ENCODE measurements at regions not wholly inside any gene's neighbourhood (a gene's known extent, or its start where the extent isn't known, plus 50 kb on each side); places are given as distances from the start of the nearest gene placed in this dataset.
"Not testable (repeated sequence)": the region's sequence is repeated elsewhere in the genome, so short reads cannot be mapped to it uniquely, and the experiment has no call there.

DNA sequence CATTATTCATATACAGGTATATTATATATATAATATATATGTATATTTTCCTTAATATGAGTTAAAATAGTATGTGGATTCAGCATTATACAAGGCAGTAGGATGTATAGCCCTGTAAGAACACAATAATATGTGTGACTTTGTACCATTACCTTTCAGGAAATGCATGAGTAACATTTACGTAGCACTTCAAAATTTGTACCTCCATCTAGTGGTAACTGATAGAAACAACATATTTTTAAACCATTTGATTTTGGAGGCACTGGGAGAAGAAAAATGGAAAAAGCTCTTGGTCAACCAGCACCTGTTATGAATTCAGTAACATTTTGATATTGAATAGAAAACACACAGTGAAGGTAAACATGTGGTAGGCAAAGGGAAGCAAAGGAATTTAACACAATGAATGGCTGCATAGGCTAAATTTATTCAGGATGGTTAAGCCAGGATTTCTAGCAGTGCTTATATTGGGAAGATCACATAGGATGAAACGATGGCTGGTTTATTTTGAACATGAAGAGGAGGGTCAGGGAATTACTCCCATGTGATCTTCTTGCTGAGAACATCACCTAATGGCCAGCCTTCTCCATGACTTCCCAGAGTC is 565.5 kb downstream of the CCDC85A start:
- peak; percentile 33 for DNase-seq
- in situ Hi-C loops (cut with MboI; ENCODE audit: low pct_unique_long_range_greater_than_20kb, low sequenced_read_pairs) = no loop called here

DNA sequence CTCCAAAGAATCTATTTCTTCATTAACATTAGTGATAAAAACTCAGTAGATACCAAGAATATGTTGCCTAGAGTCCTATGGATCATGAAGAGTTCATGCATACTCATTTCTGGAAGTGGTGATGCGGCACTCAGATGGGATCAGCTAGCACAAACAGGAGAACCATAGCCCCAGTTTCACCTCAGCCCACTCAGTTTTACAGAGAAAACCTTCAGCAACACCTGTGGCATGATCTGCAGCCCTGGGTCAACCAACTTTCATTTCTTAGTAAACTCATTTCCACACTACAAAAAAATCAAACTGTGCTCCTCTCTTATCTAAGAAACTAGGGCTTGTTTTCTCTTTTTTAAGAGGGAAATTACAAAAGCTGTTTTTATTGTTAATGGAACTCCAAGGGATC is 569.4 kb downstream of the CCDC85A start:
- in situ Hi-C loops (cut with MboI; ENCODE audit: low pct_unique_long_range_greater_than_20kb, low sequenced_read_pairs) = no loop called here
- no peak for DNase-seq

DNA sequence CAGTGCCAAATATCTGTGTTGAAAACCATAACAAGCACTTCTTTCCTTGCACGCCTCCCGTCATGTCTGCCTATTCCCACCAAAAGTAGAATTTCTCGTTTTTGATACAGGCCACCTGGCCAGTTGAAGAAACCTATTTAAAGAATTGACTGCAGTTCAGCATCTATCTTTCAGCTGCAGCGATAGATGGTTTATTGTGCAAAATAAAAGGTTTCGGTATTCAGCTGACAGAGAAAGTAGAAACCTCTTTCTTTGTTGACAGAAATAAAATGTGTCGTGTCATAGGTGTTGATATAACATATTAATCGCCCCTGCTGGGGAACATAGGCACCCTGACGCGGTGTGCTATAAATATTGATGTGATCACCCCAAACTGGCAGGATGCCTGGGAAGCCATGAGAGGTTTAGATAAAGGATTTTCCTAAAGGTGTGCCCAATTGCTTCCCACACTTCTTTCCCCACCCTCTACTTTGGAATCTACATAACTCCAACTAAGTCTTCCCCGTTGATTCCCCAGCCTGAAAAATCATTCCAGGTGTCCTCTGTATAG is 570.4 kb downstream of the CCDC85A start:
- DNase-seq = no peak
- in situ Hi-C loops (cut with MboI; ENCODE audit: low pct_unique_long_range_greater_than_20kb, low sequenced_read_pairs) = no loop called here

DNA sequence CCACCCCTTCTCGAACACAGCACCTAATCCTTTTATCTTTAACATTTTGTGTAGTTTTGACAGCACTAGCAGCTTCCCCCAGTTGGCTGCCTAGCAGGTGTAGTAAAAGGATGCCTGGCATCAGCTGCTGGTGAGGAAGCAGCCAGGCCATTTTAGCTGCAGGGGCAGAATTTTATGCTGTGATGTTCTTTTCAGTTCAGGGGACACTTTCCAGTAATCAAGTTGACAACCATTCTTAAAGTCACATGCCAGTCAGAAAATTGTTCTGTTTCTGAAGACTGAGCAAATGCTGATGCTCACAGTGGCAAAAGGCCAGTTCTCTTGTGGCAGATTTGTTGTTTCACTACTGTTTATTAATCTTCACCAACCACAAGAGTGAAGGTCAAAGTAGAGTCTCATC is 570.8 kb downstream of the CCDC85A start:
- in situ Hi-C loops (cut with MboI; ENCODE audit: low pct_unique_long_range_greater_than_20kb, low sequenced_read_pairs) = no loop called here
- DNase-seq = no peak

DNA sequence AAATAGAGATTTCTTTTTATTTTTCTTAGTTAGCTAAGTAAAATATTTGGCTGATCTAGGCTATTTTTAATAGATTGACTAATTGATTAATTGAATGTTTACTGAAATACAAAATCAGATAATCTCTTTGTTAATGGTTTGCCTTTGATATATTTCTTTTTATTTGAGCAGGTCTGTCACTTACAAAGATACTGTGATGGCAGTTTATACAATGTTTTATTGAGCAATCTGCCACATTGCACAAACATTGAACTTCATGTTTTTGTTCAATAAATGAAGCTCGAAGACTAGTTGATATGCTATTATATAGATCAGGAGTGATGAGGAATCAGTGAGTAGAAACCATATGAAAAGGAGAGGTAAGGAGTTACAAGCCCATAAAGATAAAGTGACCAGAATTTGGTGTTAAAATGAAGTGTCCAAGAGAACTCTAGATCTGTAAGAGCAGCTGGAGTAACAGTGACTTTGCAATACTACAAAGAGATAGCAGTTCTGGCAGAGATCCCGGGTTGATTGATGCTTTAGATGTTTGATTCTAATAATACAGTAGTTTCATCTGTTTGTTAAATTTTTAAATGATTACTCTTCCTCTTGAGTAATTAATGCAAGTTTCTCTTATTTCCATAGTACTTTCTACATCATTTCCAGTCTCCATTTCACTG is 574.2 kb downstream of the CCDC85A start:
- in situ Hi-C loops (cut with MboI; ENCODE audit: low pct_unique_long_range_greater_than_20kb, low sequenced_read_pairs) = no loop called here
- DNase-seq = no peak

DNA sequence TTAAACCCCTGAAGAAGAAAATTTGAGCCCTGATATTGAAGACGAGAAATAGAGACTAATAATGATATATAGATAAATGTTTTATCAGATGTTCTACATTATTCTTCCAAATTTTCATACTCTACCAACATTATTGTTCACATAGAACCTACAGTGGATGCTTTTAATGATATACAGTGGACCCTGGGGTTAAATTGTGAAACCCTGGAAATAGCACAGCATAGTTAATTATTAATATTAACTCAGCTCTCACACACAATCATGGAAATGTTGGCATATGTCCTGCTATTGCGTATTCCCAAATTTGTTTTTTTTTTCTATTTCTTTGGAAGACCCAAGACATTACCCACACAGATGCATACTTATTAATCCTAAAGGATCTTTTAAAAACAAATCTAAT is 579.9 kb downstream of the CCDC85A start:
- no peak for DNase-seq
- in situ Hi-C loops (cut with MboI; ENCODE audit: low pct_unique_long_range_greater_than_20kb, low sequenced_read_pairs) = no loop called here

DNA sequence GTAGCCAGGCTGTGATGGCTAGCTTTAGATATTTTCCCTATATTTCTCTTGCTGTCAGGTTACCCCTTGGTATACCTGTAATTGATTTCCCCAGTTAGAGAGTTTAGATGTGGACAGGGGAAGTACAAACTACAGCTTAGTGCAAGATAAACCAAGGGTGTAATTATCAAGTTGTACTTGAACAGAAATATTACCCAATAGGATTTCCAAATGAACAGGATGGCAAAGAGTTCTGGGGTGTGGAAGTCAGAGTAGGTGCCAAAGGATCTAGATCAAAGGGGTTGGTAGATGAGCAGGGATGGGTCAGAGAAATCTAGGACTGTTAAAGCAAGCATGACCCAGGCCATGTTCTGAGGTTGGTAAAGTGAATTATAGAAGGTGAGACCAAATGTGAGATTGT is 585.2 kb downstream of the CCDC85A start:
- in situ Hi-C loops (cut with MboI; ENCODE audit: low pct_unique_long_range_greater_than_20kb, low sequenced_read_pairs) = no loop called here
- DNase-seq = no peak

DNA sequence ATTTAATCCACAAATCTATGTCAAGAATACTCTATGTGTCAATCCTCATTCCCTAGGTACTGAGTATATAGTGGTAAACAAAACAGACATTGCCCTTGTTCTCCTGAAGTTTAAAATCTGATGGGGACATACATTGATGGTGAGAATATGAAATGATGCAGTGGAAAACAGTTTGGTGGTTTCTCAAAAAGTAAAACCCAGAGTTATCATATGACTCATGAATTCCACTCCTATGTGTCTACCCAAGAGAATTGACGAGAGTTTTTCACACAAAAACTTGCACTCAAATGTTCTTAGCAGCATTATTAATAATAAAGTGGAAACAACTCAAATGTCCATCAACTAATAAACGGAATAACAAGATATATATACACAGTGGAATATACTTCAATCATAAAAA is 586.7 kb downstream of the CCDC85A start:
- in situ Hi-C loops (cut with MboI; ENCODE audit: low pct_unique_long_range_greater_than_20kb, low sequenced_read_pairs) = no loop called here
- no peak for DNase-seq

DNA sequence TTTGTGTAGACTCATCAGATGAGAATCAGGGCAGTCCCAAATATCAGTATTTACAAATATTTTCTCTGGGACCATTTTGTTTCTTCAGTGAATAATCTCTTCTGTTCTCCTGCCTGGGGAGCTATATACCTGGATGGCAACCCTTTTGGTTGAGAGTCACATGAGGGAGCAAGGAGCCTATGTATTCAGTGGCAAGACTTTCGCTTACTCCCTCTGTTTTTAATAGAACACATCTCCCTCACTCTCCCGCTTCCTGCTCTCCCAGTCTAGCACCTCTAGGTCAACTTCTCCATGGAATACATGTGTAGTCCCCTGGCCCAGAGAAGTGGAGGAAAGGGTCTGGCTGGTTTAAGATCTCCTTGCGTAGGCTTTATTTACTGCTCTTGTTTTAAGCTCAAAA is 600.3 kb downstream of the CCDC85A start:
- no peak for DNase-seq
- in situ Hi-C loops (cut with MboI; ENCODE audit: low pct_unique_long_range_greater_than_20kb, low sequenced_read_pairs) = no loop called here

DNA sequence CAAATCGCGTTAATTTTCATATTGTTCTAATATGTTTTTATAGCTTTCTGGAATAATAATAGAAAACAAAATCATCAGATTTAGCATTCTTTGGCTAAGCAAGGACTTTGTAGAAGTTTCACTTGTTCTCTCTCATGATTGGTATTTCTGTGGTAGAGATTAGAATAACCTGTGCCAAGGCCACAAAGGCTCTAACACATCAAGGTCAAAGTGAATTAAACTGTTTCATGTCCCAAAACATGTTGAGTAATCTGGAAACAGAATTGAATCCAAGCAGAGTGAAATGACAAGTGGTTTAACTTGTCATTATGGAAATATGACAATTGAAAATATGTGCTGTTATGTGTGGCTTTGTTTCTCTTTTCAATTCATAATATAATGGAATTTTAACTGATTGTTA is 617.4 kb downstream of the CCDC85A start:
- in situ Hi-C loops (cut with MboI; ENCODE audit: low pct_unique_long_range_greater_than_20kb, low sequenced_read_pairs) = no loop called here
- DNase-seq = no peak

DNA sequence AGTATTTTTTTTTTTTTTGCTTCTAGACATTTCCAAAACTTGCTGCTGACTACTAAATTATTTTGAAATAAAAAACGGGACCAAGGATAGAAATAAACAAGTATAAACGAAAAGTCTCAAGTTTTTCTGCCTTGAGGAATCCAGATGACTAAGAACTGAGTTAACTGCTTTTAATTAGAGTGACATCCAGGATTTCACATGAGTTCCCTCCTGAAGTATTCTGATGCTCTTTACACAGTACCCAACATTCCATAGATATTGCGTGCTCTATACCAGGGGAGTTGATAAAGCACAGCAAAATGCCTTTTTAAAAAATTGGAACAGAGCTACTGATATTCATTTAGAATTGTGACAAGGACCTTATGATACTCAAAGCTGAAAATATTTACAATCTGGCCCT is 618.0 kb downstream of the CCDC85A start:
- in situ Hi-C loops (cut with MboI; ENCODE audit: low pct_unique_long_range_greater_than_20kb, low sequenced_read_pairs) = no loop called here
- no peak for DNase-seq

DNA sequence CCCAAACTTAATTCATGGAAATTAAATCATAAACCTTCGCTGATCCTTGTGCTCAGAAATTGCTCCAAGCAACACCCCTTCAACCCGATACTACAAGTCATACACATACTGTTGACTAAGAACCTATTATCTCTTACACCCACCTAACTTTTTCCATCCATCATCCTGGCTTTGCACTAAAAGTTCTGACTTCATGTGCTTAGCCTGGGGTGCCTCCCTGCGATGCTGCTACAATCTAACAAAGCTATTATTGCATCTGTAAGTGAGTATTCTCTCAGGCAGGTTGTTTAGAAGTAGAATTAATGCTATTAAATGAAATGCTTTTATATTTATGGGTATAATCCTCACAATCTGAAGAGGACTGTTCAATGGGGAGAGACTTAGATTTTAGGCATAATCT is 619.8 kb downstream of the CCDC85A start:
- DNase-seq = no peak
- in situ Hi-C loops (cut with MboI; ENCODE audit: low pct_unique_long_range_greater_than_20kb, low sequenced_read_pairs) = no loop called here

DNA sequence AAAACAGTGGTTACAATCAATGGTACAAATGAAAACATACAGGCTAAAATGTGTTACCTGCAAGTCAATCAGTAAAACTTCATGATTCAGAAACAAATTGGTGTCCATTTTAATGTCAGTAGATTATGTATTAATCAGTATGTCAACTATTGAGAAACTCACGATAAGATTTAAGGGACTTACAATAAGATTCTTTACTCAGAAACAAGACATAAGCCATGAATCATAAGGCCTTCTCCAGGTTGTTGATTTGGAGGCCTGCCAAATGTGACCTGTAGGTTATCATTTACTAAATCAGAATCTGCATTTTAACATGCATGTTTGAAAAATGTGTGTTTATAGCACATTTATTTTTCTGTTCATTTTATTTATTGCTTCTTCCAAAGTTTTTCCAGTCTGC is 623.1 kb downstream of the CCDC85A start:
- no peak for DNase-seq

DNA sequence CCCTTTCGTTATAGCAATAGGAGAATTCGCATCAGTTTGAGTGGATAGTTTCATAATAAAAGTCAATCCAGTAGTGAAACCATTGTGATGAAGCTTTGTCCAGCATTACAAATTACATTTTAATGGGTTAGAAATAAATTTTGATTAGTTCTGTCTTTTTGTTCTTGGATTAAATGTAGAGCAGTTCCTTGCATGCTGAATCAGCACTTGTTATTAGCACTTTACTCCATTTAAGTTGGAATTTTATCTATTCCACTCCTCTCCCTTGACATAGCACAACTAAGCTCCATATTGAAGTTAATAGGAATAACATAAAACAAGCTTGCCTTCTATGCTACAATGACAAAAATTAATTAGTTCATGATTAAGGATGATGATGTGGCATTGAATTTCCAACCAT is 624.1 kb downstream of the CCDC85A start:
- in situ Hi-C loops (cut with MboI; ENCODE audit: low pct_unique_long_range_greater_than_20kb, low sequenced_read_pairs) = no loop called here

More for the DNA sequence above, 623.1 kb downstream of the CCDC85A start:
- in situ Hi-C loops (cut with MboI; ENCODE audit: low pct_unique_long_range_greater_than_20kb, low sequenced_read_pairs) = no loop called here

DNA sequence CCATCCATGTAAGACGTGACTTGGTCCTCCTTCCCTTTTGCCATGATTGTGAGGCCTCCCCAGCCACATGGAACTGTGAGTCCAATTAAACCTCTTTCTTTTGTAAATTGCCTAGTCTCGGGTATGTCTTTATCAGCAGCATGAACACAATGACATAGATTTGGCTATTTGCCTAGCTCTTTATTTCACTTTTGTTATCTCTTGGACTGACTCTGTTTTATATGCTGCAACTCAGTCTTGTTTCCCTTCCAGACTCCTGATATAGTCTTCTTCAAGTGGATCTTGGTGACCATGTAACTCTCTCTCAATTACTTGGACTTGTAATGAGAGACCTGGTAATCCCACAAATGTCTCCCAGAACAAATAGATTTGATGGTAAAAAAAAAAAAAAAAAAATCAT is 627.6 kb downstream of the CCDC85A start:
- no peak for DNase-seq
- in situ Hi-C loops (cut with MboI; ENCODE audit: low pct_unique_long_range_greater_than_20kb, low sequenced_read_pairs) = no loop called here

More for the DNA sequence above, 624.1 kb downstream of the CCDC85A start:
- DNase-seq = no peak

DNA sequence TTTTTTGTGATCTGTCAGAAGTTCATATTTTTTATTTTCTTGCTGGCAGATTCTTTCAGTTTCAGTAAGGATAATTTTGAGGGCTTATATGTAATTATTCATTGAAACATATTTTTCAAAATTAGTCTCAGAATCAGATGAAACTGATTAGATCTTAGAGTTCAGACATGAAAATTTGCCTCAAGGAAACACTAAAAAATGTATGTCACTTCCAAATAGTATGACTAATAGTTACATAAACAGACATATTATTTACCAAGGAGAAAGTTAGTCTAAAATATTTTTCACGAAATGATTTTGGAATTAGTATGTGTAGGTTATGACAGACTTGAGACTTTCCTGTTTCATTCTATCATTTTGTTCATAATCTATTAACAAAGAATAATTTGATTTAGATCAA is 628.6 kb downstream of the CCDC85A start:
- DNase-seq = no peak
- in situ Hi-C loops (cut with MboI; ENCODE audit: low pct_unique_long_range_greater_than_20kb, low sequenced_read_pairs) = no loop called here

DNA sequence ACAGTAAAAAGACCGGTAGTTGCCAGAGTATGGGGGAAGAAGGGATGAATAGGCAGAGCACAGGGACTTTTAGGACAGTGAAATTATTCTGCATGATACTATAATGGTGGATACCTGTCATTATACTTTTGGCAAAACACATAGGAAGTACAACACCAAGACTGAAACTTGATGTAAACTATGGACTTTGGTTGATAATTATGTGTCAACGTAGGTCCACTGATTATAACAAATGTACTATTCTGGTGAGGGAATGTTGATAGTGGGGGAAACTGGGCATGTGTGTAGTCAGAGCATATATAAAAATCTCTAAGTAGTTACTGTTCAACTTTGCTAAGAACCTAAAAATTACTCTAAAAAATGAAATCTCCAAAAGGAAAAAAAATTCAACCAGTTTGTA is 629.7 kb downstream of the CCDC85A start:
- in situ Hi-C loops (cut with MboI; ENCODE audit: low pct_unique_long_range_greater_than_20kb, low sequenced_read_pairs) = no loop called here
- DNase-seq = no peak

DNA sequence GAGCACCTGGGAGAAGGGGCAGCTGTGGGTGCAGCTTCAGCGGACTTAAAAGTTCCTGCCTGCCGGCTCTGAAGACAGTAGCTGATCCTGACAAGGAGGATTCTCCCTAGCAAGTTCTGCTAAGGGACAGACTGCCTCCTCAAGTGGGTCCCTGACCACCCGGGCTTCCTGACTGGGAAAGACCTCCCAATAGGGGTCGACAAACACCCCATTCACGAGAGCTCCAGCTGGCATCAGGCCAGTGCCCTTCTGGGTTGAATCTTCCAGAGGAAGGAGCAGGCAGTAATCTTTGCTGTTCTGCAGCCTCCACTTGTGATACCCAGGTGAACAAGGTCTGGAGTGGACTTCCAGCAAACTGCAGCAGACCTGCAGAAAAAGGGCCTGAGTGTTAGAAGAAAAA is 632.9 kb downstream of the CCDC85A start:
- DNase-seq = no peak
- in situ Hi-C loops (cut with MboI; ENCODE audit: low pct_unique_long_range_greater_than_20kb, low sequenced_read_pairs) = no loop called here

DNA sequence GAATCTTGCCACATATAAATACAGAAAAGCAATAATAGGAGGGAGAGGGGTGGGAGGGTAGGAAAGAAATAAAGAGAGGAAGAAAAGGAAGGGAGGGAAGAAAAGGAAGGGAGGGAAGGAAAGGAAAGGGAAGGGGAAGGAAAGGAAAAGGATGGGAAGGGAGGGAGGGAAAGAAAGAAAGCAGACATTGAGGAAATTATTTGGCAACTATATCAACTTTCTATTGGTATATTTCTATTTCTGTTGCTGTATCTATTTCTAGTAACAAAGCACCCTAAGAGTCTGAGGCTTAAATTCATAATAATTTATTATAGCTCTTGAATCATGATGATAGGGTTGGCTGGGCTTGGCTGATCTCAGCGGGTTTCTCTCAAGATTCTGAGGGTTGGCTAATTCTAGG is 648.0 kb downstream of the CCDC85A start:
- in situ Hi-C loops (cut with MboI; ENCODE audit: low pct_unique_long_range_greater_than_20kb, low sequenced_read_pairs) = no loop called here
- DNase-seq = no peak

DNA sequence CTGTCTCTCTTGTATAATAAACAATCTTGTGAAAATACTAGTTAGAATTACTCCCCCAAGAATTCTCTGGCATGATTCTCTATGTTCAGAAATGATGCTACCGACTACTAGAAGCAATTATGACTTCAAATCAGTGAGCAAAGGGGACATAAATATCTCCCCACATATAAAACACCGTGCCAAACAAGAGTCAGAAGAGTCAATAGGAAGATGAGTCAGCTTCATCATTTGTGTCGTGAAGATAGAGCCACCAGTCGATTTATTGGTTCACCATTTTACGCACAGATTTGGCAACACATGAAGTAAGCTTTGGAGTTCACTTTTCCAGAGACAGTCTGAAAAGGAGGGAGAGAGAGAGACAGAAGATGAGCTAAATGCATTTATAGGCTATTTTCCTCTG is 650.9 kb downstream of the CCDC85A start:
- in situ Hi-C loops (cut with MboI; ENCODE audit: low pct_unique_long_range_greater_than_20kb, low sequenced_read_pairs) = no loop called here

DNA sequence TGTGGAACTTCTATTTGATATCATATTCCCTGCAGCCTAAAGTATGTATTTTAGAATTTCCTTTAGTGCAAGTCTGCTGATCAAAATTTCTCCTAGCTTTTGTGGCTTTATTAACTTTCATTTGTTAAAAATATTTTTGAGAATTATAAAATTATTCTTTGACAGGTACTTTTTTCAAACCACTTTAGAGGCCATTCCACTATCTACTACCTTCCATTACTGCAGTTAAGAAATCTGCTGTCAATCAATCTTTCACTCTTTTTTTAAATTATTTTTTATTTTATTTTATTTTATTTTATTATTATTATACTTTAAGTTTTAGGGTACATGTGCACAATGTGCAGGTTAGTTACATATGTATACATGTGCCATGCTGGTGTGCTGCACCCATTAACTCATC is 656.2 kb downstream of the CCDC85A start:
- DNase-seq; in situ Hi-C loops (cut with MboI; ENCODE audit: low pct_unique_long_range_greater_than_20kb, low sequenced_read_pairs): not testable (repeated sequence)

More for the DNA sequence above, 650.9 kb downstream of the CCDC85A start:
- DNase-seq = no peak
